Cardiac muscle cell (in vitro differentiated cells and primary cell): ENCODE measurements at regions not wholly inside any gene's neighbourhood (a gene's known extent, or its start where the extent isn't known, plus 50 kb on each side); places are given as distances from the start of the nearest gene placed in this dataset.
"Not testable (repeated sequence)": the region's sequence is repeated elsewhere in the genome, so short reads cannot be mapped to it uniquely, and the experiment has no call there.

Experiments
- DNase-seq, 2 donors: peaks; one replicate each; pipeline versions ENCODE4 v3.0.0 to v3.0.0-alpha.2; 2010 to 2017; ENCODE audit warnings: low read depth in 1 of 2, low spot score in 1 of 2
- H3K27ac ChIP-seq: fragments of 200-600 bp; sonication (generic); 2 replicates; pipeline ENCODE4 v1.5.1; 2016
- H3K27me3 ChIP-seq: fragments of 200-600 bp; sonication (generic); 2 replicates; pipeline ENCODE4 v1.6.0; 2016; ENCODE audit warnings: control low read depth
- H3K36me3 ChIP-seq: fragments of 200-600 bp; sonication (generic); 2 replicates; pipeline ENCODE4 v1.5.1; 2016; ENCODE audit warnings: control low read depth
- H3K4me1 ChIP-seq: fragments of 200-600 bp; sonication (generic); 2 replicates; pipeline ENCODE4 v1.8.1; 2017; ENCODE audit warnings: low read depth, mild to moderate bottlenecking, mixed run types
- H3K4me3 ChIP-seq: fragments of 200-600 bp; sonication (generic); 2 replicates; pipeline ENCODE4 v1.5.1; 2016; ENCODE audit warnings: mild to moderate bottlenecking
- H3K9me3 ChIP-seq: fragments of 200-600 bp; sonication (generic); 2 replicates; pipeline ENCODE4 v1.5.1; 2017; ENCODE audit warnings: low read depth, mild to moderate bottlenecking, control low read depth
- TF ChIP-seq, protein P1 (sequence below): IDR thresholded peaks from 2 replicates; pipeline ENCODE4 v1.5.1; 2012; ENCODE audit warnings: low read depth, mild to moderate bottlenecking, low read length

DNA sequence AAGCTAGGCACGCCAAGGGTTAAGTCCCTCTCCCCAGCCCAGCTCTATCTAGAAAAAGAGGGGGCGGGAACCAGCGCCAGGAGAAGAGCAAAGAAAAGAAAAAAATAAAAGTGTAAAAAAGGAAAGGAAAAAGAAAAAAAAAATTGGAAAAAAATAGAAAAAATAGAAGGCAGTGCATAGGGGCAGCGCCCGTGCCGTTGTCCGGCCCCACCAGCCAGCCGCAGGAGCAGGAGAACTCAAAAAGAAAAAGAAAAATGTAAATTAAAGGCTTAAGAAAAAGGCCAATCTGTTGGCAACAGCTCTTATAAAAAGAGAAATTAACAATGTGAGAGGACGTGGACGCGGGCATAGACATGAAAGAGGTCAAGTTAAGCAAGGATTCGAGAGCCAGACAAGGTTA lies 105.4 kb upstream of the ZNF98 start:
- TF ChIP-seq, protein P1, sequence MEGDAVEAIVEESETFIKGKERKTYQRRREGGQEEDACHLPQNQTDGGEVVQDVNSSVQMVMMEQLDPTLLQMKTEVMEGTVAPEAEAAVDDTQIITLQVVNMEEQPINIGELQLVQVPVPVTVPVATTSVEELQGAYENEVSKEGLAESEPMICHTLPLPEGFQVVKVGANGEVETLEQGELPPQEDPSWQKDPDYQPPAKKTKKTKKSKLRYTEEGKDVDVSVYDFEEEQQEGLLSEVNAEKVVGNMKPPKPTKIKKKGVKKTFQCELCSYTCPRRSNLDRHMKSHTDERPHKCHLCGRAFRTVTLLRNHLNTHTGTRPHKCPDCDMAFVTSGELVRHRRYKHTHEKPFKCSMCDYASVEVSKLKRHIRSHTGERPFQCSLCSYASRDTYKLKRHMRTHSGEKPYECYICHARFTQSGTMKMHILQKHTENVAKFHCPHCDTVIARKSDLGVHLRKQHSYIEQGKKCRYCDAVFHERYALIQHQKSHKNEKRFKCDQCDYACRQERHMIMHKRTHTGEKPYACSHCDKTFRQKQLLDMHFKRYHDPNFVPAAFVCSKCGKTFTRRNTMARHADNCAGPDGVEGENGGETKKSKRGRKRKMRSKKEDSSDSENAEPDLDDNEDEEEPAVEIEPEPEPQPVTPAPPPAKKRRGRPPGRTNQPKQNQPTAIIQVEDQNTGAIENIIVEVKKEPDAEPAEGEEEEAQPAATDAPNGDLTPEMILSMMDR = no peak
- H3K4me3 ChIP-seq = no peak overlapping the region
- no peaks in the 10 kb centered on the region for H3K4me1 ChIP-seq
- H3K9me3 ChIP-seq = no peaks in the 10 kb centered on the region
- no peak for DNase-seq
- H3K27me3 ChIP-seq = no peaks in the 10 kb centered on the region
- no peaks in the 10 kb centered on the region for H3K36me3 ChIP-seq
- no peak overlapping the region for H3K27ac ChIP-seq

DNA sequence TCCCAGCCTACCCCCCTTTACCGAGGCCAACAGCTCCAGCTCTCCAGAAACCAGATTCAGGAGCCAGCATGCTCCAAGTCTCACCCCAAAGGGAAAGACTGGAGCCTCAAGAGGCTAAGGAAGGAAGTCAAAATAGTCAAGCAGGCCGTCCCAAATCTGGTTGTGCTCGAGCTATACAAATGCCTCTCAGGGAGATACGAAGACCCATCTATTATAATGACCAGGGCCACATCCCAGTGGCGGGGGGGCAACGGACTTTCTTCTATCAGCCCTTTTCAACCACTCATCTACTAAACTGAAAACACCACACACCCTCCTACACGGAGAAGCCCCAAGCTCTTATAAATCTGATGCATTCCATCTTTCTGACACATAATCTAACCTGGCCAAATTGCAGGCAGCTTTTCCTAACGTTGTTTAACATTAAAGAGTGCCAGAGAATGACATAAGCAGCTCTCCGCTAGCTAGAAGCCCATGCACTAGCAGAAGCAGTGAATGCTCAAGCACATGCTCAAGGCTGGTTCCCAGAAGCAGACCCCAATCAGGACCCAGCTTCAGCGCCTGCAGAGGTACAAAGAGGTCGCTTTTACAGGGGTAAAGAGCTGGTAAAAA lies 104.6 kb upstream of the ZNF98 start:
- H3K4me1 ChIP-seq = no peaks in the 10 kb centered on the region
- no peak overlapping the region for H3K4me3 ChIP-seq
- no peaks in the 10 kb centered on the region for H3K36me3 ChIP-seq
- no peak overlapping the region for H3K27ac ChIP-seq
- DNase-seq = peak in 1 of 2 donors; percentile 0
- TF ChIP-seq, protein P1 = no peak
- H3K27me3 ChIP-seq = no peaks in the 10 kb centered on the region
- H3K9me3 ChIP-seq = no peaks in the 10 kb centered on the region

DNA sequence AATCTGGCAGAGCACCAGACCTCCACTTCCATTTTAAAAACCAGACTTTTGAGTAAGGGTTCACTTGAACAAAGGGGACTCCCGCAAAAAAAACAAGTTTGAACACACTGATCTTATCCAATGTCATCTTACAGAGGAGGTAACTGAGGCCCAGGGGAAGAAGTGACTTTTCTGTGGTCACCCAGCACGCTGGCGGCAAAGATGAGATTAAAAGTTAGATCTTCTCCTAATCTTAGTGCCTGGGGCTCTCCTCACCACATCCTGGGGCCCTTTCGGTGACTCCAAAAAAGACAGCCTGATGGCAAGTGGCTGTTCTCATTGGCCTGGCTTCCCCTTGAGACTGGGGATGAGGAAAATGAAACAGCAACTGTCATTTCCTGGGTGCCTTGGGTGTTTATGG lies 101.8 kb upstream of the ZNF98 start:
- no peak overlapping the region for H3K4me3 ChIP-seq
- H3K4me1 ChIP-seq = no peaks in the 10 kb centered on the region
- no peak overlapping the region for H3K27ac ChIP-seq
- no peak for DNase-seq
- H3K27me3 ChIP-seq = no peaks in the 10 kb centered on the region
- H3K36me3 ChIP-seq = no peaks in the 10 kb centered on the region
- H3K9me3 ChIP-seq = no peaks in the 10 kb centered on the region
- TF ChIP-seq, protein P1 = no peak

DNA sequence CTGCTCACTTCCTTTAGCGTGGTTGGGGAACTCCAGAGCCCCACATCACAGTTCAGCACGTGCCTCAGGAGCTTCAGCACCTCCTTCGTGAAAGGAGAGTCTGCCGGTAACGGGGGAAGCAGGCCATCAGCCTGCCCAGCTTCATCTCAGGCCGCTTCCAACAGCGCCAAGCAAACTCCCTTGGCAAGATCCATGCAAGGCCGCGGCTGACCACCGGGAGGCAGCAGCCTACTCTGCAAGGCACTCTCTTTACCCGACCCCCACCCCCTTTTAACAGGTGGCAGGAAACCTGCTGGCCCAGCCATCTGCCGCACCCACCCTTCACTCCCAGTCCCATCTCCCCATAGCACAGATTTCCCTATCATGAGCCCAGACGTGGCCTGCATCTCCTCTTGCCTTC lies 97.4 kb upstream of the ZNF98 start:
- not testable (repeated sequence) for H3K27ac ChIP-seq, DNase-seq, H3K4me3 ChIP-seq, H3K9me3 ChIP-seq, H3K27me3 ChIP-seq, H3K36me3 ChIP-seq, H3K4me1 ChIP-seq

DNA sequence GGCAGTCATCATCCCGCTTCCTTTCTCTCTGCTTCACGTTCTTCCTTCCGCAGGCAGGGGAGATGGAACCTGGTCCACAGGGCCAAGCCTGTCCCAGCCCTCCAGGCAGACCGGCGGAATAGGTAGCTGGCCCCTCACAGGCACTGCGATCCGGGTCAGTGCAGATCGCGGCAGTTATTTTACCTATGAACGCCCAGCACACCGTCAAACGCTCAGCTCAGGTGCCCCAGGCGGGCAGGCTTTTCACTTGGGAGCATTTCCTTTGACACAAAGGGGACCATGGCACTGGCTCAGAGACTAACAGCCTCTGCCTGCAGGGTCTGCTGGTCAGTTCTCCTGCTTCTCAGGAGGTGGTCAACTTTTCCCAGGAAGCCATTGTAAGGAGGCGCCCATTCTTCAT lies 97.0 kb upstream of the ZNF98 start:
- TF ChIP-seq, protein P1 = no peak
- H3K4me1 ChIP-seq = no peaks in the 10 kb centered on the region
- no peaks in the 10 kb centered on the region for H3K9me3 ChIP-seq
- no peaks in the 10 kb centered on the region for H3K36me3 ChIP-seq
- no peak for DNase-seq
- H3K27ac ChIP-seq = no peak overlapping the region
- H3K4me3 ChIP-seq = no peak overlapping the region
- no peaks in the 10 kb centered on the region for H3K27me3 ChIP-seq

DNA sequence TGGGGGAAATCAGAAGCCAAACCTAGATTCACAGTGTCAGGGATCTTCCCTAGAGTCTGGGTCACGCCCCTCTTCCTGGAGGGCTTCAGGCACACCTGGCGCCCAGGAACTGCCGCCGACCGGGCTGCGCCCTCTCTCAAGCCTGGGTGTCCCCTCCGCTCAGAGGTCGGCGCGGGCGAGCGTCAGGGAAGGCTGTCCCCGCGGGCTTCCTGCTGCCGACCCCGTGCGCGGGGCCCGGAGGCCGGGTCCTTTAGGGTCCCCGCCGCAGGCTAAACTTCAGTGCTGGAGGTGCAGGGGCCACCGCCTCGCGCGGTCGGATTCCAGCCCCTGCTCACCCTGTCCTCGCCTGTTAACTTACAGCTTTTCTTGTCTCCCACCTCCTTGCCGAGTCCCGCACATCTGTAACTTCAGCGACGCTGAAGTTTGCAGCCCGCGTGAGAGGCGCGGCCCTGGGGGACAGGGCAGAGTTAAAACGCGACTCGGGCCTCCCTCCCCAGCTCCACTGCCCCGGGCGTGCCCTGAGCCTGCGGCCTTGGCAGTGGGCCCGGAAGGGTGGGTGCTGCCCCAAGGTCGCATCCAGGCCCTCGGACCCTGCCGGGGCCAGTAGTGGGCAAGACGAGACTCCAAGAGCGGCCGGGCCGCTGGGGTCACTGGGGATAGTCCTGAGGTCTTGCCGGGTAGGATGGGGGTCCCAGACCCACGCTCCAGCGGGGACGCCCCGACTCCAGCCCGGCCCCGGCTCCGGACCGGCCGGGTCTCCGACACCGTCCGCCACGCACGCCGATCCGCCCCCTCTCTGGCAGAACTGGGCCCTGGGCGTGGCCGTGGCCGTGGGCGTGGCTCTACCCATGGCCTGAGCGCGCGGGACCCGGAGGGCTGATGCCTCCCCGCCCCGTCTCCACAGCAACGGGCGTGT lies 95.6 kb upstream of the ZNF98 start:
- Histone ChIP-seq H3K4me3 (no peak overlapping the region), H3K27me3 (no peaks in the 10 kb centered on the region), H3K27ac (no peak overlapping the region), H3K9me3 (peaks cover 5% of the 10 kb centered on the region), H3K4me1 (no peaks in the 10 kb centered on the region), H3K36me3 (no peaks in the 10 kb centered on the region)
- TF ChIP-seq, protein P1 = no peak
- no peak for DNase-seq
